ENCODE measurements at regions not wholly inside any gene's neighbourhood (a gene's known extent, or its start where the extent isn't known, plus 50 kb on each side); places are given as distances from the start of the nearest gene placed in this dataset.
"Not testable (repeated sequence)": the region's sequence is repeated elsewhere in the genome, so short reads cannot be mapped to it uniquely, and the experiment has no call there.

DNA sequence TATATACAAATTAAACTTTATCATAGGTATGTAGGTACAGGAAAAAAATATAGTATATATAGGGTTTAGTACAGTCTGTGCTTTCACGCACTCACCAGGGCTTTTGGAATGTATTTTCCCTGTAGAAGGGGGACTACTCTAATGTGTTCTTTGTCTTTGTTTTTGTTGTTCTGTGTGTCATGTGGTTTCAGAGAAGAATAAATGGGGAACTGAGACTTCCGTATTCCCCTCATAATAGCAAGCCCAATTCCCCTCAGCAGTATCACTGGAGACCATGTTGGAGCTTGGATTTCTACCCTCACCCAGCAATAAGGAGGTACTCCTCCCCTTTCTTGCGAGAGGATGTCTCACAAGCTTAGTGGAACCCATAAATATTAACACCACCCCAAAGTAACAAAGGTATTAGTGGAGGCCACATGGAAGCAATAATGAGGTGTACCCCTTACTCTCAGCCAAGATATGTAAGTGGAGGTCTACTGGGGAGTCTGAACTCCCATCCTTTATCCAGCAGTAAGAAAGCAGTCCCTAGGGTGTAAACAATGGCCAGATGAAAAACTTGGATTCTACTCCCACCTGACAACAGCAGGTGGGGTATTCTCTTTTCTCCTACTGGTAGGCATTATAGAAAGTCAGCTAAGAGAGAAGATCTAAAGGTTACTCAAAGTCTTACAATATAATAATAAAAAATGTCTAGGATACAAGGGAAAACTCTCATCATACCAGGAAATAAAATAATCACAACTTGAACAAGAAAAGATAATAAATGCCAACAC is 805.4 kb upstream of the GALNTL6 start:
- DNase-seq (ENCODE audit: low read depth): no peak

DNA sequence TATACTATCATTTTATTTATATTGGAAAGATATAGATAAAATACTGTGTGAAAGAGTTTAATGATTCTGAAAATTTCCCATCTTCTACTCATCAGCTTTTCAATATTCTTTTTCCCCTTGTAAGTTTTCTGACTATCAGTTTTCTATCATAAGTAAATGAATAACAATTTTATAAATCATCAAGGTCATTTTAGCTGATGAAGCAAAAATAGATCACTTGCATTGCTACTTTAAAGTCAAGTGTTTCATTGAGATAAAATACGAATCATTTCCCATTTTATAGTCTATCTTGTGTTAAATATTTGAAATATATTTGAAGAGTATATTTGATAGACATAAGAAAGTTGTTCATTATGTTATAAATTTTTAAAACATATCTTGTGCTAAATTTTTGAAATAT is 811.0 kb upstream of the GALNTL6 start:
- no peak for DNase-seq (ENCODE audit: low read depth)

DNA sequence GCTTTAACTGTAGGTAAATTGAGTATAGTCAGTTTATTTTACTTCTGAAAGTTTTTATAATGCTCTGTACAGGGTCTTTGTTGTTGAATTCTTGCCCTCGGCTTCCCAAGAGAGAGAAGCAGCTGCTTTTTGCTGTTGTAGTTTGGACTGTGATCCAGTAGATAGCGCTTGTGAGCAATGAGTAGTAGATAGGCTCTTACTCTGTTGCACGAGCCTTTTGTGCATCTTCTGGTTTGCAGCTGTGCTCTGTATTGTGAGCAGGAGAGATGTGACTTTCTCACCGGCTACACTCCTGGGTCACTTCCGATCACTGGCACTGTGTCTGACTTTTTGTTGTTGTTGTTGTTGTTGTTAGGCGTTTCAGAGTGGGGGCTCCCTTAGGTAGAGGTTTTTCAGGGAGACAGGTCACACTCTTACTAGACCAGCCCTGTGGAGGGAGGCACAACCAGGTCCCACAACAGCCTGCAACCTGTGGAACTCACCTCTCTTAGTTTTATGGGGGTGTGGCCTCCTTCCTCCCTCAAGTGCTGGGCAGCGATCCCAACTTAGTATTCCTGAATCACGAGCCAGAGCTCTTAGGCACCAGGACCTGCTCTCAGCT is 822.1 kb upstream of the GALNTL6 start:
- peak; percentile 24 for DNase-seq (ENCODE audit: low read depth)

DNA sequence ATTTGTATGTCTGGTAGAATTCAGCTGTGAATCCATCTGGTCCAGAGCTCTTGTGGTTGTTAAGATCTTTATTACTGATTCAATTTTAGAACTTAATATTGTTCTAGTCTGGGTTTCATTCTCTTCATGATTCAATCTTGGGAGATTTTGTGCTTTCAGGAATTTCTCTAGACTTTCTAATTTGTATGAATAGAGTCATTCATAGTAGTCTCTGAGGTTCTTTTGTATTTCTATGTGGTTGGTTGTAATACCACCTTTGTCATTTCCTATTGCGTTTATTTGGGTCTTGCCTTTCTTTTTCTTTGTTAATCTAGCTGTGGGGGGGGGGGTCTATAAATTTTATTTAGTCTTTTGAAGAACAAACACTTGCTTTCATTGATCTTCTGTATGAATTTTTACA is 824.8 kb upstream of the GALNTL6 start:
- peak; percentile 72 for DNase-seq (ENCODE audit: low read depth)

DNA sequence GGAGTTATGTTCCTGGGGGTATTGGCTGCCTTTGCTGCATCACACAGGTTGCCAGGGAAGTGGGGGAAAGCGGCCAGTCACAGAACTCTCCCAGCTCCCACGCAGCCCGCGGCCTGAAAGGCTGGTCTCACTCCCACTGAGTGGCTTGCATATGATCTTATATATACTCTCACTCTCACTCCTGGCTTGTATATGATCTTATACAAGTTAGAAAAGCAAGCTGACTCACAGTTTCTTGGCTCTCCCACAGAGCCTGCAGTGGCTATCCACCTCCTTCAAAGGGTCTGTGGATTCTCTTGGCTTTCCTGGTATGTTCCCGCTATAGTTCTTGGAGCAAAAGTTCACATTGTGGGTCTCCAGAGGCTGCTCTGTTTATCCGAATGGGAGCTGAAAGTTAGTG is 833.5 kb upstream of the GALNTL6 start:
- peak; percentile 32 for DNase-seq (ENCODE audit: low read depth)

DNA sequence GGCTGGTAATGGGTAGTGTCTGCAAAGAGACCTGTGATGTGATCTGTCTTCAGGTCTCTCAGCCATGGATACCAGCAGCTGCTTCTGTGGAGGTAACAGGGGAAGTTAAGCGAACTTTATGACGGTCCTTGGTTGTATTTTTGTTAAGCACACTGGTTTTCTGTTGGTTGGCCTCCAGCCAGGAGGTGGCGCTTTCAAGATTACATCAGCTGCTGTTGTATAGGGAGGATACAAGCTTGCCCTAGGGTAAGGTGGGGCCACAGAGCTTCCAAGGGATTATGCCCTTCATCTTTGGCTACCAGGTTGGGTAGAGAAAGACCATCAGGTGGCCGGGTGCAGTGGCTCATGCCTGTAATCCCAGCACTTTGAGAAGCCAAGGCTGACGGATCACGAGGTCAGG is 834.2 kb upstream of the GALNTL6 start:
- DNase-seq (ENCODE audit: low read depth): no peak

DNA sequence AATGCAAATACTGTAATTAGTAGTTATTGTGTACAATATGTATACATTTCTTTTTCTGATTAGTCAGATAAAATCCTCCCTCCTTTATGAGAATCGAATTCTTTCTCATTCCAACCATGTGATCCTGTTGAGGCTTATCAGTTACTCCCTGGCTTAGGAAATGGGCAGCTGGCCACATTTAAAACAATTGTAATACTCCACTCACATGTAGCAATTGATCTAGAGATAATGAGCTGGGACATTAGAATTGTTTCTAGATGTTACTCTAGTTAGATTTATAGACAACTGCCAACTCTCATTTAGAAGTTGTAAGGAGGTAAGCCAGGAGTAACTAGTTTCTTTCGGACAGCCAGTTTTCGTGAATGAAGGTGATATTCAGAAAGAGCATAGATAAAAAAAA is 859.3 kb upstream of the AADAT start:
- no peak for DNase-seq (ENCODE audit: low read depth)

DNA sequence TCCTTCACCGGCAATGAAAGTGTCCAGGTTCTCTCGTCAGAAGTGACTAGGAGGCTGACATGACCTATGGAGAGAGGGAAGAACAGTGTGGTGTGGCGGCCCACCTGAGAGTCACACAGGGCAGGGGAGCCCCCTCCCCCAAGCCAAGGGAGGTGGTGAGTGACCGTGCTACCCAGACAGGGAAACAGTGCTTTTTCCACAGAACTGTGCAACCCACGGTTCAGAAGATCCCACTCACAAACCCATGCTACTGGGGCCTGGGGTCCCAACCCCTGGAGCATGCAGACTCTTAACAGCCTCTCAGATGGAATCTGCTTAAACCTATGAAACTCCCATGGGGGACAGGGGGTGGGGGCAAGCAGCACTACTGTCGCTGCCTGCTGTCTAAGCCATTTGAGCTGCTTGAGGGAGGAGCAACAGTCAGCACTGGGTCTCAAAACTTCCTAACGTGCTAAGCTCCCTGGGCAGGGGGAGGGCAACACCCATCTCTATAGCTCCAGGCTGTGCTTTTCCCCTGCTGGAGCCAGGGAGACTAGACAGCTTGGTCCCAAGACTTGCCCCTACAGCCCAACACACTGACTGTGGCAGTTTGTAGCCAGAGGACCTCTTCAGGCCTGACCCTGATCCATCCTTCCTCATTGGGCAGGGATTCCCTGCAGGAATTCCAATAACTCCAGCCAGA is 850.4 kb upstream of the AADAT start:
- no peak for DNase-seq (ENCODE audit: low read depth)

DNA sequence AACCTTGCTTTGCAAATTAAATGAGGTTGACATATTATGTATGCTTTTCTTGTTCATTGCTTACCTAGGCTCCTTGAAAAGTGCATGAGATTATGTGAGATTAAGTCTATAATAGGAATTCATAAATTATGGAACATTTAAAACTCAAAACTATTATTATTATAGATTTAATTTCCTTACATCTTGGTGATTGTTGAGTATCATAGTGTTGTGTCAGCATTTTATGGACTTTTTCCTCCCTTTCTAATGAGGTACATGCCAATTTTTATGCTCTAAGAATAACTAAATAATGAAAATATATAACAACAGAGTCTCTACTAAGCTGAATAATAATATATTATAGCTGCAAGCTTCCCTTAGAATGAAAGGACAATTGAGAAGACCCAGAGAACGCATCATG is 848.8 kb upstream of the AADAT start:
- no peak for DNase-seq (ENCODE audit: low read depth)

DNA sequence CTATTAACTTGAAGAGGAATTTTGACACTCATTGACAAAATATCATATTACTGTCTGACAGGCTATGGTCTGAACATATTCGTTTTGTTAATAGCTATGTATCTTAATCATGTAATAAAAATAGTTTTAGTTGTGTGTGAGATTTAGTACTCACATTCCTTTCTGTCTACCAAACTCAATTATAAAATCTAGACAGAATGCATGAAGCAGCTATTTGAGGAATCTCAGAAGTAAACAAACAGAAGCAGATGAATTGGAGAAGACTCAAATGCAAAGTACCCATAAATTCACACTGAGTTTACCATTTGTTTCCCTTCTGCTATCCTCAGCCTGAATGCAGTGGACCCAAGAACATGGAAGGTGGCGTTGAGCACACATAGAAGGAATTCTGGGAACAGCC is 841.6 kb upstream of the AADAT start:
- no peak for DNase-seq (ENCODE audit: low read depth)

DNA sequence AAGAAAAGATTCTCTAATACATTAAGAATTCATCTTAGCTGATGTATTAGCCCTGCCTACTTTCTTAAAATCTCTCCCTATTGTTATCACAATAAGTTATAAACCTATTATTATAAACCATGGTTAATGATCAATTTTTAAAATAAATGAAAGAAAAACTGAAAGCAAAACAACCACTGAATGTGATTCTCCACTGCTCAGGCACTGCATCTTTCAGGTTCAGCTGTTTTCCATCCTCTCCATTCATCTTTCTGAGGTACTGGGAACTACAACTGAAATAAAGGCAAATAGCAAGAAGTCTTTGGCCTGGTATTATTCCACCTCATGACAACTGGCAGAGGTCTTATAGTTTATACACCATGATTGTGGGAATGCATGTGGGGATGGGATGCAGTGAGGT is 798.9 kb upstream of the AADAT start:
- no peak for DNase-seq (ENCODE audit: low read depth)

DNA sequence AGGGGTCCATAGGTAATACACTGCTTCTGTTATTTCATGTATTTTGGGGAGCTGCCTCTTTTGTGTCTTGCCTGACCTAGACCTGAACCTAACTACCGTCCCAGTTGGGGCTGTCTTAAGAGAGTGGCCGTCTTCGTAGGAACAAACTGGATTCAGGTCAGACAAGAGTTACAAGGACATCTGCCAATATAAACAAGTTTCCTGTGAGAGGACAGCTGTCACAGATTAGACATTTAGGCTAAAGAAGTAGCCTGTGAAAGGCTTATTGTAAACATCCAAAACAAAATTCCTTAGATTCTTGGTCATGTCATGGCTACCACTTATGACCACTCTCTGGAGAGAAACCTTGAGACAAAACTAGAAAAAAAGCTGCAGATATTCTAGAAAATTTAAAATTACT is 797.6 kb upstream of the AADAT start:
- no peak for DNase-seq (ENCODE audit: low read depth)

DNA sequence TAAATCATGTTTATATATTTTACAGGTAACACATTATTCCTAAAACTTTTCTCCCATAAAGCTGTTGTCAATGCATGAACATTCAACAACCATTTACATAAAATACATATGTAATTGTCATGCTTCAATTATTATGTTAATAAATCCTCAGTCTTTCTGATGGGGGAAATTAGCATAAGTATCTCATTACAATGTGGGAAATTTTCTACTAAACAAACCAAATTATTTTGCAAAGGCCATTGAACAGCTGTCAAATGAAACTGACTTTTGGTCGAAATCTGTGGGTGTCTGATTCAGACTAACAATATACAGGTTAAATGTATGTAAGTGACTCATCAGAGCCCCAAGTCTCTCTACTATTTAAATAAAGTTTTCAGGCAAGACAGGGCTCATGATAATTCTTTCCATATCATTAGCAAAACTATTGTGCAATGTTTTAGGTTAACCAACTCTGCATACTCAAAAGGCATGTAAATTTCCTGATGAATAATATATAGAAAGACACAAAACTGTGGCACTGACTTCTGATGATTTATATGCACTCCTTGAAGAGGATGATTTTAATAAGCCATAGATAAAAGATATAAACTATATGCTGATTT is 795.3 kb upstream of the AADAT start:
- DNase-seq (ENCODE audit: low read depth): no peak

DNA sequence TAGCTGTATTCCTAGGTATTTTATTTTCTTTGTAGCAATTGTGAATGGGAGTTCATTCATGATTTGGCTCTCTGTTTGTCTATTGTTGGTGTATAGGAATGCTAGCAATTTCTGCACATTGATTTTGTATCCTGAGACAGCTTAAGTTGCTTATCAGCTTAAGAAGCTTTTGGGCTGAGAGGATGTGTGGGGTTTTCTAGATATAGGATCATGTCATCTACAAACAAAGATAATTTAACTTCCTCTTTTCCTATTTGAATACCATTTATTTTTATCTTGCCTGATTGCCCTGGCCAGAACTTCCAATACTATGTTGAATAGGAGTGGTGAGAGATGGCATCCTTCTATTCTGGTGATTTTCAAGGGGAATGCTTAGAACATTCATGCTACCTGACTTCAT is 791.9 kb upstream of the AADAT start:
- not testable (repeated sequence) for DNase-seq (ENCODE audit: low read depth)

DNA sequence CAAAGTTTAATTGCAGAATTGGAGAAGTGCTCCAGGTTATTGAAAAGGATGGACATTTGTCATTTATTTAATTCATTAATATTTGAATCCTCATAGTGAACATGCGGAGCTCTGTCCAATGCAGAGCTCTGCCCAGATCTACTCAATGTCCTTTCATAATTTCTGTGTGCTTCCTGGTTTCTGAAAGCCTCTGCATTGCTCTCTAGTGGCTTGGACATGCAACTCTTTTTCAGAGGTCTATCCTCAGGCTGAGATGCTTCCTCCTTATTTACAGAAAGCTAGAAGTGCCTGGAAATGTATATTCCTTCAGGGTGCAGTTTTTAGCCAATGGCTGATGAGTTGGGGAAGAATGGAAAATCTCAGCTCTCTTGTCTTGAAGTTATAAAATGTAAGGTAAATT is 786.1 kb upstream of the AADAT start:
- no peak for DNase-seq (ENCODE audit: low read depth)

DNA sequence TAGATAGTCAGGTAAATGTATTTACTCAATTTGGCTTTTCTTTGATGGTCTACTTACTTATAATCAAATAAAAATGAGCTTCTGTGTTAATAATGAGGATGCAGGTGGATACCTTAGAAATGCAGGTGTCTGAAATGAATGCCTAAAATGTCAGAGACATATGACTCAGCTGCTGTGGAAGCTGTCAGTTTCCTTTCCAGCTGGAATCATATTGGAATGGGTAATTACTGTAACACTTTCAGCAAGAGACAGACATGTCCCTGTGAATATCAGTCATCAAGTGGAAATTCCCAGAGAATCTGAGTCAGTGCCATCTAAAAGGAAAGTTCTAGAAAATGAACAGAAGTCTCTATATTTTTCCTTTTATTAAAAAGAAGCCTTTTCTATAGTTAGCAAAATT is 783.0 kb upstream of the AADAT start:
- peak; percentile 41 for DNase-seq (ENCODE audit: low read depth)

DNA sequence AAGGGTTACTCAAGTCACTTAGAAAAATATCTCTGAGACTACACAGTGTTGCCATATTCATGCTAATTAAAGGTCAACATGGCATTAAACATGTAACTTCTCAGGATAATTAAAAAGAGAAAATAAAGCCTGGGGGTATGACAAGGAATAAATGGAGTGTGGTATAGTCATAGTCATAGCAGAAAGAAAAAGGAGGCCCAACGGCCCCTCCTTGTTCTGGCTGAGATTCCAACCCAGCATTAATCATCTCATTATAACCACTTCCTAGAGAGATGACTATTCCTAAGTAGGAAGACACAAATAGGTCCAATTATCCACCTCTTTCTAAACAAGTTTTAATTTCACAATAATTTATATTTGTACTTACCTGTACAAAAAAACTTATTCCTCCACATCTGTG is 778.4 kb upstream of the AADAT start:
- peak; percentile 69 for DNase-seq (ENCODE audit: low read depth)

DNA sequence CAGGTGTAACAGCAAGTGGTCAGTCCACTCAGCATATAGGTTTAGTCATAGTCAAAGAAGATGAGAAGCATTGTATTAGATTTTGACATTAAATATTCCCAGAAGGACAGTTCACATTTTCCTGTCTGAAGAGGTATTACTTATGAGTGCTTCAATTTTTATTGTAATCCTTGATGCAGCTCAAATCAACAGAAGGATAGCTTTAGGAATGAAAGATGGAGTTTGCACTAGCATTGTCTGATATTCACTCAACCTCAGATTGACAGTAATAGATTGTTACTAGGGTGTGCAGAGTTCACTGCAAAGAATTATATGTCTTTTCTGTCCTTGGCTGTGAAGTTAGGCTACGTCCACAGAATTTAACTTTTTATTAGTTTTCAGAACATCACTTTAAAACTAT is 764.3 kb upstream of the AADAT start:
- no peak for DNase-seq (ENCODE audit: low read depth)

DNA sequence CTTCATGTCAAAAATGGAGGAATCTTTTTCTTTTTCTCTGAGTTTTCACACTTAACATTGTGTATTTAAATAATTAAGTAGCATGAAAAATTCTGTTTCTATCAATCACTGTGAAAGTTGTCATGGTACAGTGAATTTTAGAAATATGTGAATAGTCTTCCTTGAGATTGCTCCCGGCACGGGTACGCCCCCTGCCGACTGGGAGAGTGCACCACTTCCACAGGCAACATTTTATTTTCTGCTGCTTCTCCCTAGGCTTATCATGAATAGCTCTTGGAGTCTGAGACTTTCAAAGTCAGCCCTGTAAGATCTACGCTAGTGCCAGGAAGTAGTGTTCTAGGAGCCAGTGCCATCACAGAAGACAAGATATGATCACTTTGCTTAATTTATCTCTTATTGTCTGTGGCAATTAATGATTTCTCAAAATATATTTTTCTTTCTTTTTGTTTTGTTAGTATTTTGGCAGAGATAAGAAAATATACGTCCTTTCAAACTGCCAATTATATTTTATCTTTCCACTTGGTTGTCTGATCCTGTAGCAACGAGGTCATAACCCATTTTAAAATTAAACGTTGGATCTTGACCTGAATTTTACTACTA is 763.8 kb upstream of the AADAT start:
- peak; percentile 56 for DNase-seq (ENCODE audit: low read depth)

DNA sequence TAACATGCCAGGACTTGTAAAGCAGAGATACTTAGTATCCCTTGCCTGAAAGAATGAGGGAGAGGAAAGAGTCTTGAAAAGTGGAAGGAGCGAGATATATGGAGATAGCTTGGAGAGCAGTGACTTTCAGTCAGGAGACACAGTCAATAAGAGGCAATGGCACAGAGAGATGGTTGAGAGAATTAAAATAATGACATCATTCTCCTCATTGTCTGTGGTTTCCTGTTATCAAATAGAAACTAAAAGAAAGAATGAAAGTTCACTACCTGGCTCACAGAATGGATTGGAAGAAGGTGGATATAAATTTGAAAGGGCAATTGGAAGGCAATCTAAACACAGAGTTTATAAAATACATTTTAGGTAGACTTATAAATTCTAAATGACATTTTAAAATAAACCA is 760.2 kb upstream of the AADAT start:
- DNase-seq (ENCODE audit: low read depth): peak; percentile 14

DNA sequence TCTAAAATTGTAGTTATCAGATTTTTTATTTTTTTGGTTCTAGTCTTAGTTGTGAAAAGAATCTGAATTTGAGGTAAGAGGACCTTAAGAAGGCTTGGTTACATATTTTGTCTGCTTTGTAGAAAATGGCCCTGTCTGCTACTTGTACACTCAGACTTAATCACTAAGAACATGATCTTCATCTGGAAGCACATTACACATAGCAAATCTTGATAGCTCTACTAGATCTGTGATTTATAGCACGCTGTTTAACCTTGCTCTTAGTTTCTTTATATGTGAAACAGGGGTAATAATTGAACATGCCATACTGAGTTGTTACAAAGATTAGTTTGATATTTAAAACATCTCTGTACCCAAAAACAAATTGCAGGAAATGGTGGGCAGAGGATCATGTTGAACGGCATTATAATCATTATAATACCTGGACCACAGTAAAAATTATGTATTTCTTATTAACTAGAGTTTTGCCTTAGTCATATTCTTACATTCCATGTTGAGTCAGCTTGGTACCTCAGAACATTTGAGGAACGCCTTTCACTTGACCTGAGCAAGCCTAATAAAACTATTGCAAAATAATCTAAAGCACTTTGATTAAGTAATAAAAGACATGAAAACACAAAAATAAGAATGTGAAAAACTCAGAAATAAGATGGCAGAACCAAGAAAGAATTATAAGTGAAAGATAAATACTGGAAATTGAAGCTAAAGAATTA is 738.0 kb upstream of the AADAT start:
- no peak for DNase-seq (ENCODE audit: low read depth)
